GM21390 (cell line): ENCODE measurements at regions not wholly inside any gene's neighbourhood (a gene's known extent, or its start where the extent isn't known, plus 50 kb on each side); places are given as distances from the start of the nearest gene placed in this dataset.
A peak's percentile ranks its signal among the peaks of the same experiment; 100 is the strongest.

ENCODE experiments used
- ATAC-seq: cut with Tn5 transposase; IDR thresholded peaks from one replicate; pipeline ENCODE4 v1.9.1; 2021; ENCODE audit not compliant: unreplicated experiment

GRCh38 chr13:50587115-50587514 is 256.4 kb downstream of the DLEU7 start:
- ATAC-seq: no peak

GRCh38 chr13:50587645-50588373 is 255.7 kb downstream of the DLEU7 start:
- no peak for ATAC-seq

GRCh38 chr13:50588491-50589130 is 254.9 kb downstream of the DLEU7 start:
- ATAC-seq: no peak

GRCh38 chr13:50589139-50589538 is 254.4 kb downstream of the DLEU7 start:
- ATAC-seq: no peak

GRCh38 chr13:50589651-50590054 is 253.8 kb downstream of the DLEU7 start:
- no peak for ATAC-seq

GRCh38 chr13:50592412-50593155 is 250.9 kb downstream of the DLEU7 start:
- no peak for ATAC-seq

- no peak for ATAC-seq
Observed at GRCh38 chr13:50593207-50593606, 250.3 kb downstream of the DLEU7 start.

GRCh38 chr13:50594276-50595051 is 249.0 kb downstream of the DLEU7 start:
- ATAC-seq: peak; percentile 89

- ATAC-seq: no peak
Observed at GRCh38 chr13:50595196-50595595, 248.3 kb downstream of the DLEU7 start.

- ATAC-seq: no peak
Observed at GRCh38 chr13:50596156-50596555, 247.3 kb downstream of the DLEU7 start.

- no peak for ATAC-seq
Observed at GRCh38 chr13:50596776-50597203, 246.7 kb downstream of the DLEU7 start.

- ATAC-seq: no peak
Observed at GRCh38 chr13:50598338-50598737, 245.2 kb downstream of the DLEU7 start.

- ATAC-seq: no peak
Observed at GRCh38 chr13:50599046-50599445, 244.4 kb downstream of the DLEU7 start.

- no peak for ATAC-seq
Observed at GRCh38 chr13:50599927-50600326, 243.6 kb downstream of the DLEU7 start.

- no peak for ATAC-seq
Observed at GRCh38 chr13:50608370-50608769, 235.1 kb downstream of the DLEU7 start.

GRCh38 chr13:50609011-50609410 is 234.5 kb downstream of the DLEU7 start:
- ATAC-seq: no peak

GRCh38 chr13:50610238-50610637 is 233.3 kb downstream of the DLEU7 start:
- ATAC-seq: no peak

GRCh38 chr13:50611117-50611781 is 232.2 kb downstream of the DLEU7 start:
- ATAC-seq: no peak

GRCh38 chr13:50612717-50613116 is 230.8 kb downstream of the DLEU7 start:
- no peak for ATAC-seq

GRCh38 chr13:50613356-50613831 is 230.1 kb downstream of the DLEU7 start:
- no peak for ATAC-seq
